HCT116 (cell line): ENCODE measurements at regions not wholly inside any gene's neighbourhood (a gene's known extent, or its start where the extent isn't known, plus 50 kb on each side); places are given as distances from the start of the nearest gene placed in this dataset.

ENCODE experiments used
- ATF3 ChIP-seq: IDR thresholded peaks from 2 replicates; pipeline ENCODE4 v1.6.1; 2012
- CTCF ChIP-seq, 3 experiments: fragments of 200-600 bp in 1 of 3; sonication (generic) in 1 of 3; IDR thresholded peaks in 2 of 3; conservative IDR thresholded peaks in 1 of 3; 2 replicates each; pipeline ENCODE4 v1.5.1; 2012 to 2017; ENCODE audit warnings: low read depth in 2 of 3, low read length in 2 of 3, antibody characterized with exemption in 1 of 3, borderline replicate concordance in 1 of 3, control low read depth in 1 of 3, mild to moderate bottlenecking in 1 of 3, mixed read lengths in 1 of 3, mixed run types in 1 of 3, moderate library complexity in 1 of 3; ENCODE audit not compliant: insufficient read depth in 1 of 3
- EGR1 ChIP-seq: IDR thresholded peaks from 2 replicates; pipeline ENCODE4 v1.6.1; 2012; ENCODE audit warnings: low read depth
- EZH2 ChIP-seq: fragments of 200-600 bp; sonication (generic); IDR thresholded peaks from 2 replicates; pipeline ENCODE4 v1.6.1; 2017; ENCODE audit warnings: antibody characterized with exemption, mixed run types
- EZH2phosphoT487 ChIP-seq: fragments of 200-600 bp; IDR thresholded peaks from 2 replicates; pipeline ENCODE4 v1.6.1; 2018; ENCODE audit warnings: antibody characterized with exemption, borderline replicate concordance
- POLR2A ChIP-seq: IDR thresholded peaks from 2 replicates; pipeline ENCODE4 v1.7.0; 2011; ENCODE audit warnings: borderline replicate concordance; ENCODE audit not compliant: insufficient read depth, insufficient read length; ENCODE audit errors: extremely low read depth
- POLR2AphosphoS5 ChIP-seq: IDR thresholded peaks from 2 replicates; pipeline ENCODE4 v1.6.1; 2011; ENCODE audit warnings: mild to moderate bottlenecking, low read depth, low read length, moderate library complexity
- RAD21 ChIP-seq: IDR thresholded peaks from 2 replicates; pipeline ENCODE4 v1.6.1; 2012; ENCODE audit warnings: low read depth, mild to moderate bottlenecking
- REST ChIP-seq: IDR thresholded peaks from 2 replicates; pipeline ENCODE4 v1.6.1; 2012; ENCODE audit warnings: low read depth
- SP1 ChIP-seq: IDR thresholded peaks from 2 replicates; pipeline ENCODE4 v1.6.1; 2012; ENCODE audit warnings: low read depth

GRCh38 chr7:155908385-155908784 lies 96.1 kb upstream of the SHH start:
- TF ChIP-seq RAD21 (no peak), POLR2AphosphoS5 (no peak), SP1 (no peak), EZH2 (no peak), CTCF (IDR thresholded peaks at IDR 0.05 in 2 of 3, conservative IDR thresholded peaks at IDR 0.05 in 1 of 3; ENCODE audit: borderline replicate concordance in 1 of 3, insufficient read depth in 1 of 3, low read depth in 2 of 3, low read length in 2 of 3) (no peak), REST (no peak), POLR2A (no peak), EZH2phosphoT487 (no peak), ATF3 (no peak), EGR1 (no peak)
